ENCODE measurements at regions not wholly inside any gene's neighbourhood (a gene's known extent, or its start where the extent isn't known, plus 50 kb on each side); places are given as distances from the start of the nearest gene placed in this dataset.

GRCh38 chr7:52980129-52980528 is 55.3 kb upstream of the POM121L12 start:
- intact Hi-C loops (cut with DNase I), result no loop called here
- DNase-seq, result no peak

DNA sequence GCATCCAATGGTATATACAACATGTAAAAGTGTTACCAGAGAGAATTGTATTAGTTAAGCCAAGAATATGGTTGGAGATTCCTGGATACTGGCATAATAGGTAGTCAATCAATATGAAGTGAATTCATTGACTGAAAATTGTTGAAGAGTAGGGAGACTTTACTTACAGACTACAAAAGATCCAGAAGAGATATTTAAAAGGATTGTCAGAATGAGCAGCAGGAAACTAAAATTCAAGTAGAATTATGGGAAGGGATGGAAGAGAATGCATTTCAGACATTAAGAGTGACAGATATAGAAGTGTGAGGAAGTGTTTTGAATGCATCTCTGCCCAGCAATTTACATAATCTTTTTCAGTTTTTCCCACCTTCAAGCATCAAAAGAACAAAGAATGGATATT is 62.3 kb upstream of the POM121L12 start:
- intact Hi-C loops (cut with DNase I), result no loop called here
- no peak for DNase-seq

- intact Hi-C loops (cut with DNase I), result no loop called here
- no peak for DNase-seq
These were observed 72.9 kb upstream of the POM121L12 start for GRCh38 chr7:52962402-52963076.

GRCh38 chr7:52961084-52961483 is 74.3 kb upstream of the POM121L12 start:
- intact Hi-C loops (cut with DNase I), result no loop called here
- no peak for DNase-seq

DNA sequence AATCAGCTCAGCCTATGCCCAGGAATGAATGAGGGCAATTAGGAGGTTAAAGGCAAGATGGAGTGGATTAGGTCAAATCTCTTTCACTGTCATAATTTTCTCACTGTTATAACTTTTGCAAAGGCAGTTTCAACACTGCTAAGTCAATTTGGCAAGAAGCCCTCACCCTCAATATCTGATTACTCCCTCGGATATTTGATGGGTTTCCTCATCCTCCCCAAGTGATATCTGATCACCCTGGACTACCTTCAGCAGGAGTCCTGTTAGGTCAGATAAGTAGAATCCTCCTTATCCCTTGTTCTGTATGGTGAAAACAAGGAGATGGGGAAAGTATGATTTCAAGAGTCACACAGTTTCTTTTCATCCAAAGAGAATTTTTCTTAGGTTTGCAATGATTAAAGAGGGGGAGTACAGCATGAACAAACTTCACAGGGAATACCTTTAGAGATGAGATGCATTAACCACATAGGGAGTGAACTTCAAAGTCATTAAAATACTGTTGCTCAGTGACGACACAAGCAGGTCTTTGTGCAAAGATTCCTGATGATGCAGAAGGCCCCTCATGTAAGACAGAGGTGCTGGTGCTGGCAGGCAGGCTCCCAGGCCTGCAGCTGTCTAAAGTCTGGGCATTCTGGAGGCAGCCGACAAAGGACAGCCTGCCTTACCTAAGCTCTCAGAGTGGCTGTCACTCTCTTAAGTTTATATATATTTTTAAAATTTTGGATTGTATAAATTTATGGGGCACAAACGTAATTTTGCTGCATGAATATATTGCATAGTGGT is 75.4 kb upstream of the POM121L12 start:
- intact Hi-C loops (cut with DNase I), result no loop called here
- no peak for DNase-seq

- intact Hi-C loops (cut with DNase I), result no loop called here
- no peak for DNase-seq
These were observed 76.1 kb upstream of the POM121L12 start for GRCh38 chr7:52959336-52959735.

- intact Hi-C loops (cut with DNase I), result no loop called here
- DNase-seq, result no peak
These were observed 76.8 kb upstream of the POM121L12 start for GRCh38 chr7:52958621-52959140.

- DNase-seq, result no peak
- intact Hi-C loops (cut with DNase I), result no loop called here
These were observed 79.0 kb upstream of the POM121L12 start for GRCh38 chr7:52956379-52956915.

DNA sequence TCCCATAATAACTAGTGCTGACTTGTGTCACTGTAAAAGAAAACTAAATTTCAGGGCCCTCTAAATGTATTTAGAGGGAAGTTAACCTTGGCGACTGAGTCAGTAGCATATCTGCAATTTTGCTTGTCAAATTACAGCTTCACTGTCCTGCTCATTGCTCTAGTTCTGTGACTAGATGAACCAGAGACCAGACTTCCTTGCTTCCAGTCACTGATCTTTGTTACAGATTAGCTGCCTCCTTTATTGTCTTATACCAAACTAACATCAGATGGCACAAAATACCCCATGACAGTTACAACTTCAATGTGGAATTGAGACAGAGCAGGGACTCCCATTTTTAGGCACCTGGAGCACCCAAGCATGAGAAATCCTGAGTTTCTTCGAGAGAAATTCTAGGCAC is 79.9 kb upstream of the POM121L12 start:
- no peak for DNase-seq
- intact Hi-C loops (cut with DNase I), result no loop called here

GRCh38 chr7:52944921-52945320 is 90.5 kb upstream of the POM121L12 start:
- intact Hi-C loops (cut with DNase I), result no loop called here
- DNase-seq, result no peak

DNA sequence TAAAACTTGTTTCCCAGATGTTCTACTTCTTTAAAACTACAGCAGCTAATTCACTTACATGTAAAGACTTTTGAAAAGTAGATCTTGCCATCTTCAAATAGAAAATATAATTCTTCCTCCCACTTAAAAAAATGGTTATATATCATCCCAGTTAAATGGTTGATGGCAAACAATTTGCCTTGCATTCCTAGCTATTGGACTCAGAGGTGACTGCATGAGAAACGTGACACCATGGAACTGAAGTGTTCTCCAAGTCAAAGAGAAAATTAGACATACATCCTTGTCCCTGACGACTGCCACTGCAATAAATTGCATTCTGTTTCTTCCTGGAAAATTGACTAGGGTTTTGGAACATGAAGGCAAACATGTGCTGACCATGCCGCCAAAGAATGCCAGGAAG is 95.0 kb upstream of the POM121L12 start:
- intact Hi-C loops (cut with DNase I), result no loop called here
- no peak for DNase-seq

DNA sequence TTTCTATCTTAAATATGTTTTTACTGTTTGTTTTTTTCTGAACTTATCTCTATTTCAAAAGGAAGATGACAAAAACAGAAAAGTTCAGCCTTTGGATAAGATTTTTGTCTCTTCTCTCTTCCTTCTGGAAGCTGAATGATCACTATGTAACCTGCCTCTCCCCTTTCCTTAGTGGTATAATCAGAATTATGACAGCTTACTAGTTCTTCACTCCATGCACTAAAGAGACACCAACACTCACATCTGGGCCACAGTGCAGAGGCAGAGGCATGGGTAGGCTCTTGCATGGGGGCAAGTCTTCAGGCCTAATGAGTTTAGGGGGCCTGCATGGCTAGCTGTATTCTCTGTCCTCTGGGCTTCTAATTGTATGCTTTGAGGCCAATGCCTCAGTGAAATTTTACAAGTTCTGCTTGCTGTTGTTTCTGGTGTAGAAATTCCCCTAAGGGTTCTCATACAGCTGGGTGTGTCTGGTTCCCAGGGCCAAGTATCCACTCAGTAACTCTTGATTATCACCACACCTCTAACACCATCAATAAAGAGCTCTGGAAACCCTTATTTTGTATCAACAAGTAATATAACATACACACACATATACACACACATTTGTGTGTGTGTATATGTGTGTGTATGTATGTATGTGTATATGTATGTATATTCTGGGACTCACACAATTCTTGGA is 96.8 kb upstream of the POM121L12 start:
- DNase-seq, result no peak
- intact Hi-C loops (cut with DNase I), result no loop called here

DNA sequence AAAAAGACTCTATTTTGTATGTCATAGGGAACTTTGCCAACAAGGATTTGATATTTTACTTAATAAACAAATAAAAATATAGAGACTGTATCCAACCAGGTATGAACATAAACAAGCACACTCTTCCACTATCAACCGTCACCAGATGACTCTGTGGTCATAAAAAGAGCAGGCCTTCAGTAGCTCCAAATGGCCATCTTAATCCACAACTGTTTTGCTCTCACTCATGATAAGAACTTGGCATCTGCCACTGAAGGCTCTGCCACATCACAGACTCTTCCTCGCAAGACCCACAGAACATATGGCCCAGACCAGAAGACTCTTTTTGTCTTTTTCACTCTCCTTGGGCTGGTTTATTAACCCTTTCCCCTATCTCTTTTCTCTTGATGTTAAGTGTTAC is 98.7 kb upstream of the POM121L12 start:
- intact Hi-C loops (cut with DNase I), result no loop called here
- DNase-seq, result no peak

DNA sequence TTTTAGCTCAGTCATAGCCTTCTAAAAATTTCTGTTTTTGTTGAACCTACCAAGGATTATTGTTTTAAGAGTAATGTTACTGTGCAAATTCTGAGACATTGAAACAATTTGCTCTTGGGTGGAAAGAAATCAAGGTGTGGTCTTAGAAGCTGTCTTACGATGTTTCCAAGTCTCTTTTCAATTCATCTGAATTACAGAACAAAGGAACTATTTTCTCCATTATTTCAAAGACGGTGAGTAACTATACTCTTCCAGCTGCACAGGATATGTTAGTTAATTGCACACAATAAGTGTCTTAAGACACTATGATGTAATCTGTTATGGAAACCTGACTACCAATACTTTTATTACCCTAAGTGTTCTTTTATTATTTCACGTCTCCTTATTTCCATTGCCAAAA is 106.8 kb upstream of the POM121L12 start:
- no peak for DNase-seq
- intact Hi-C loops (cut with DNase I), result no loop called here

GRCh38 chr7:52925332-52925731 is 110.1 kb upstream of the POM121L12 start:
- intact Hi-C loops (cut with DNase I), result no loop called here
- DNase-seq, result no peak

DNA sequence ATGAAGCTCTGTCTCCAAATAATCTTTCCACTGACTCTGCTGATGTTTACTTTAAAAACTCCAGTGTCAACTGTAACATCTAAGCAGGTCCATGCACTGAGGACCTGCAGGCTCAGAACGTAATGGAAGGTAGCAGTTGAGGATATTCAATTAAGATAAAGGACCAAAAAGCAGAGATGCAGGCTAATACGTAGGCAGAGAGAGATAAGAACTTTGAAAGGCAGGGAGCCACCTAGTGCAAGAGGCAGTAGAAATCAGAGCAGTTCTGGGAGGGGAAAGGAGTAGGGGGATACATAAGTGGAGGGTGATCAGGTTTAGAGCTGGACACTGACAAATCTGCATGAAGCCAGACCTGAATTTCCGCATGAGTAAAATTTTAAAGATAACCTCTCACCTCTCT is 114.5 kb upstream of the POM121L12 start:
- intact Hi-C loops (cut with DNase I), result no loop called here

GRCh38 chr7:52917982-52918578 is 117.4 kb upstream of the POM121L12 start:
- intact Hi-C loops (cut with DNase I), result no loop called here

More for the DNA sequence above, 114.5 kb upstream of the POM121L12 start:
- no peak for DNase-seq

GRCh38 chr7:52911795-52912194 is 123.6 kb upstream of the POM121L12 start:
- DNase-seq, result no peak

More at GRCh38 chr7:52917982-52918578, 117.4 kb upstream of the POM121L12 start:
- no peak for DNase-seq

GRCh38 chr7:52911326-52911725 is 124.1 kb upstream of the POM121L12 start:
- intact Hi-C loops (cut with DNase I), result no loop called here
- DNase-seq, result no peak

More at GRCh38 chr7:52911795-52912194, 123.6 kb upstream of the POM121L12 start:
- intact Hi-C loops (cut with DNase I), result no loop called here

Data from head of caudate nucleus (tissue), 42 donors.